ENCODE measurements at regions not wholly inside any gene's neighbourhood (a gene's known extent, or its start where the extent isn't known, plus 50 kb on each side); places are given as distances from the start of the nearest gene placed in this dataset.

- Histone ChIP-seq H3K9ac (ENCODE audit: low read length) (no peak overlapping the region), H3K4me3 (ENCODE audit: low read length) (no peak overlapping the region)
Measured at GRCh38 chr7:50221433-50221832, 83.1 kb upstream of the IKZF1 start.

GRCh38 chr7:50221028-50221427 lies 83.5 kb upstream of the IKZF1 start:
- Histone ChIP-seq H3K4me3 (ENCODE audit: low read length) (no peak overlapping the region), H3K27me3 (ENCODE audit: low read depth, low read length) (no peaks in the 10 kb centered on the region), H3K36me3 (replicated peaks; ENCODE audit: low read depth, low read length) (peaks cover 4% of the 10 kb centered on the region), H2AFZ (ENCODE audit: low read depth, low read length) (no peak overlapping the region), H3K79me2 (ENCODE audit: low read length) (no peaks in the 10 kb centered on the region), H3K4me1 (ENCODE audit: low read length) (peaks cover 5% of the 10 kb centered on the region), H3K4me2 (ENCODE audit: low read length) (no peak overlapping the region), H4K20me1 (ENCODE audit: insufficient read depth, low read length) (no peaks in the 10 kb centered on the region), H3K9me3 (ENCODE audit: insufficient read depth, low read length) (peaks cover 5% of the 10 kb centered on the region; the same call in 1 of the 2 replicates), H3K27ac (ENCODE audit: low read length) (no peak overlapping the region), H3K9ac (ENCODE audit: low read length) (no peak overlapping the region)
- TF ChIP-seq CTCF (IDR thresholded peaks at IDR 0.05; ENCODE audit: low read depth, low read length) (no peak), EZH2phosphoT487 (IDR thresholded peaks at IDR 0.05; ENCODE audit: low read depth) (no peak)

More at GRCh38 chr7:50221433-50221832, 83.1 kb upstream of the IKZF1 start:
- no peaks in the 10 kb centered on the region for H4K20me1 ChIP-seq (ENCODE audit: insufficient read depth, low read length)
- H3K27ac ChIP-seq (ENCODE audit: low read length), result no peak overlapping the region
- H3K9me3 ChIP-seq (ENCODE audit: insufficient read depth, low read length), result peaks cover 5% of the 10 kb centered on the region; the same call in 1 of the 2 replicates
- H3K4me2 ChIP-seq (ENCODE audit: low read length), result no peak overlapping the region
- H3K79me2 ChIP-seq (ENCODE audit: low read length), result no peaks in the 10 kb centered on the region
- no peak overlapping the region for H2AFZ ChIP-seq (ENCODE audit: low read depth, low read length)
- peaks cover 9% of the 10 kb centered on the region for H3K4me1 ChIP-seq (ENCODE audit: low read length)
- H3K27me3 ChIP-seq (ENCODE audit: low read depth, low read length), result no peaks in the 10 kb centered on the region
- TF ChIP-seq EZH2phosphoT487 (IDR thresholded peaks at IDR 0.05; ENCODE audit: low read depth), result no peak
- no peak for TF ChIP-seq CTCF (IDR thresholded peaks at IDR 0.05; ENCODE audit: low read depth, low read length)
- peaks cover 4% of the 10 kb centered on the region for H3K36me3 ChIP-seq (replicated peaks; ENCODE audit: low read depth, low read length)

GRCh38 chr7:50220273-50220672 lies 84.2 kb upstream of the IKZF1 start:
- TF ChIP-seq CTCF (IDR thresholded peaks at IDR 0.05; ENCODE audit: low read depth, low read length) (no peak), EZH2phosphoT487 (IDR thresholded peaks at IDR 0.05; ENCODE audit: low read depth) (no peak)
- no peak overlapping the region for H2AFZ ChIP-seq (ENCODE audit: low read depth, low read length)
- no peaks in the 10 kb centered on the region for H3K4me1 ChIP-seq (ENCODE audit: low read length)
- no peak overlapping the region for H3K4me2 ChIP-seq (ENCODE audit: low read length)
- H3K79me2 ChIP-seq (ENCODE audit: low read length), result no peaks in the 10 kb centered on the region
- no peaks in the 10 kb centered on the region for H3K27me3 ChIP-seq (ENCODE audit: low read depth, low read length)
- peaks cover 4% of the 10 kb centered on the region for H3K36me3 ChIP-seq (replicated peaks; ENCODE audit: low read depth, low read length)
- H3K9me3 ChIP-seq (ENCODE audit: insufficient read depth, low read length), result peaks cover 5% of the 10 kb centered on the region; the same call in 1 of the 2 replicates
- no peaks in the 10 kb centered on the region for H4K20me1 ChIP-seq (ENCODE audit: insufficient read depth, low read length)
- no peak overlapping the region for H3K4me3 ChIP-seq (ENCODE audit: low read length)
- no peak overlapping the region for H3K9ac ChIP-seq (ENCODE audit: low read length)
- no peak overlapping the region for H3K27ac ChIP-seq (ENCODE audit: low read length)

GRCh38 chr7:50217821-50218281 lies 86.7 kb upstream of the IKZF1 start:
- Histone ChIP-seq H3K79me2 (ENCODE audit: low read length) (no peaks in the 10 kb centered on the region), H3K27me3 (ENCODE audit: low read depth, low read length) (no peaks in the 10 kb centered on the region)

More at GRCh38 chr7:50217821-50218281, 86.7 kb upstream of the IKZF1 start:
- TF ChIP-seq CTCF (IDR thresholded peaks at IDR 0.05; ENCODE audit: low read depth, low read length), result no peak
- Histone ChIP-seq H2AFZ (ENCODE audit: low read depth, low read length) (no peak overlapping the region), H3K36me3 (replicated peaks; ENCODE audit: low read depth, low read length) (peaks cover 4% of the 10 kb centered on the region), H3K4me2 (ENCODE audit: low read length) (no peak overlapping the region), H3K27ac (ENCODE audit: low read length) (no peak overlapping the region), H3K4me1 (ENCODE audit: low read length) (peaks cover 20% of the 10 kb centered on the region), H3K9ac (ENCODE audit: low read length) (no peak overlapping the region), H3K4me3 (ENCODE audit: low read length) (no peak overlapping the region), H4K20me1 (ENCODE audit: insufficient read depth, low read length) (no peaks in the 10 kb centered on the region), H3K9me3 (ENCODE audit: insufficient read depth, low read length) (peaks cover 5% of the 10 kb centered on the region; the same call in 1 of the 2 replicates)

All from OCI-LY3 (cell line).